Progenitor cell of endocrine pancreas (in vitro differentiated cells): ENCODE measurements at regions not wholly inside any gene's neighbourhood (a gene's known extent, or its start where the extent isn't known, plus 50 kb on each side); places are given as distances from the start of the nearest gene placed in this dataset.
"Not testable (repeated sequence)": the region's sequence is repeated elsewhere in the genome, so short reads cannot be mapped to it uniquely, and the experiment has no call there.

Experiments
- DNase-seq: peaks from one replicate; pipeline ENCODE4 v3.0.0; 2021; ENCODE audit warnings: low spot score; ENCODE audit not compliant: unreplicated experiment
- H3K27ac Mint-ChIP-seq: 2 replicates; pipeline ENCODE4 v1.8.0; 2021; ENCODE audit warnings: mild to moderate bottlenecking, moderate library complexity, mixed read lengths
- H3K27me3 Mint-ChIP-seq: 2 replicates; pipeline ENCODE4 v1.8.0; 2021; ENCODE audit warnings: mixed read lengths
- H3K36me3 Mint-ChIP-seq: 2 replicates; pipeline ENCODE4 v1.8.0; 2022; ENCODE audit warnings: mixed read lengths; ENCODE audit not compliant: insufficient read depth
- H3K4me1 Mint-ChIP-seq: 2 replicates; pipeline ENCODE4 v1.8.0; 2021; ENCODE audit warnings: low read depth, mixed read lengths
- H3K4me3 Mint-ChIP-seq: 2 replicates; pipeline ENCODE4 v1.8.0; 2021; ENCODE audit warnings: low read depth, mild to moderate bottlenecking, moderate library complexity, mixed read lengths
- H3K9me3 Mint-ChIP-seq: 2 replicates; pipeline ENCODE4 v1.8.0; 2021; ENCODE audit warnings: low read depth, mixed read lengths
- CTCF ChIP-seq: fragments of 200-600 bp; sonication (generic); IDR thresholded peaks from one replicate; pipeline ENCODE4 v1.5.0; 2021; ENCODE audit warnings: antibody characterized with exemption, mild to moderate bottlenecking; ENCODE audit not compliant: unreplicated experiment

GRCh38 chr7:110421490-110422241 is 669.3 kb upstream of the LRRN3 start:
- Mint-ChIP-seq H3K36me3 (no peaks in the 10 kb centered on the region), H3K4me3 (no peak overlapping the region), H3K4me1 (peaks cover 11% of the 10 kb centered on the region), H3K9me3 (no peaks in the 10 kb centered on the region), H3K27ac (no peak overlapping the region), H3K27me3 (peaks cover 14% of the 10 kb centered on the region)
- no peak for TF ChIP-seq CTCF
- DNase-seq = no peak

GRCh38 chr7:110432061-110432553 is 658.8 kb upstream of the LRRN3 start:
- no peaks in the 10 kb centered on the region for H3K27me3 Mint-ChIP-seq
- H3K4me1 Mint-ChIP-seq = no peaks in the 10 kb centered on the region
- no peak overlapping the region for H3K27ac Mint-ChIP-seq
- TF ChIP-seq CTCF = no peak
- H3K4me3 Mint-ChIP-seq = no peak overlapping the region
- DNase-seq = no peak
- peaks cover 12% of the 10 kb centered on the region for H3K9me3 Mint-ChIP-seq
- H3K36me3 Mint-ChIP-seq = no peaks in the 10 kb centered on the region

- H3K27ac Mint-ChIP-seq, H3K27me3 Mint-ChIP-seq, H3K36me3 Mint-ChIP-seq, H3K4me1 Mint-ChIP-seq, H3K4me3 Mint-ChIP-seq, DNase-seq: not testable (repeated sequence)
- peaks cover 11% of the 10 kb centered on the region for H3K9me3 Mint-ChIP-seq
Measured at GRCh38 chr7:110438926-110439325, 652.0 kb upstream of the LRRN3 start.

GRCh38 chr7:110442381-110442837 is 648.5 kb upstream of the LRRN3 start:
- Mint-ChIP-seq H3K9me3 (peaks cover 10% of the 10 kb centered on the region), H3K4me3 (no peak overlapping the region), H3K4me1 (peaks cover 5% of the 10 kb centered on the region), H3K36me3 (peaks cover 5% of the 10 kb centered on the region), H3K27me3 (no peaks in the 10 kb centered on the region), H3K27ac (no peak overlapping the region)
- peak; percentile 61 for TF ChIP-seq CTCF
- DNase-seq = no peak

- H3K9me3 Mint-ChIP-seq = peaks cover 3% of the 10 kb centered on the region
- H3K27ac Mint-ChIP-seq = no peak overlapping the region
- H3K27me3 Mint-ChIP-seq = no peaks in the 10 kb centered on the region
- no peak for TF ChIP-seq CTCF
- DNase-seq = no peak
- peaks cover 5% of the 10 kb centered on the region for H3K4me1 Mint-ChIP-seq
- no peak overlapping the region for H3K4me3 Mint-ChIP-seq
- no peaks in the 10 kb centered on the region for H3K36me3 Mint-ChIP-seq
Measured at GRCh38 chr7:110446658-110447057, 644.3 kb upstream of the LRRN3 start.

- H3K27ac Mint-ChIP-seq = no peak overlapping the region
- H3K4me1 Mint-ChIP-seq = no peaks in the 10 kb centered on the region
- H3K27me3 Mint-ChIP-seq = no peaks in the 10 kb centered on the region
- no peak overlapping the region for H3K4me3 Mint-ChIP-seq
- DNase-seq = no peak
- peaks cover 3% of the 10 kb centered on the region for H3K9me3 Mint-ChIP-seq
- no peak for TF ChIP-seq CTCF
- H3K36me3 Mint-ChIP-seq = no peaks in the 10 kb centered on the region
Measured at GRCh38 chr7:110448918-110449317, 642.0 kb upstream of the LRRN3 start.
